Fibroblast of skin of right quadriceps (primary cell): ENCODE measurements at regions not wholly inside any gene's neighbourhood (a gene's known extent, or its start where the extent isn't known, plus 50 kb on each side); places are given as distances from the start of the nearest gene placed in this dataset.
"Not testable (repeated sequence)": the region's sequence is repeated elsewhere in the genome, so short reads cannot be mapped to it uniquely, and the experiment has no call there.

Source experiments
- DNase-seq: peaks from one replicate; pipeline ENCODE4 v3.0.0-alpha.2; 2013

- DNase-seq: not testable (repeated sequence)
Observed at GRCh38 chr9:42437057-42437759, 253.7 kb downstream of the SPATA31A6 start.

- DNase-seq: not testable (repeated sequence)
Observed at GRCh38 chr9:42442680-42443079, 259.2 kb downstream of the SPATA31A6 start.

GRCh38 chr9:42443414-42443813, 260.0 kb downstream of the SPATA31A6 start:
- not testable (repeated sequence) for DNase-seq

- not testable (repeated sequence) for DNase-seq
Observed at GRCh38 chr9:42461436-42461835, 278.0 kb downstream of the SPATA31A6 start.

- DNase-seq: not testable (repeated sequence)
Observed at GRCh38 chr9:42461863-42462262, 278.4 kb downstream of the SPATA31A6 start.

GRCh38 chr9:42463981-42464380, 280.5 kb downstream of the SPATA31A6 start:
- DNase-seq: peak; percentile 14

GRCh38 chr9:42470577-42470976, 287.1 kb downstream of the SPATA31A6 start:
- peak; percentile 2 for DNase-seq

- not testable (repeated sequence) for DNase-seq
Observed at GRCh38 chr9:42490989-42491388, 307.5 kb downstream of the SPATA31A6 start.

- not testable (repeated sequence) for DNase-seq
Observed at GRCh38 chr9:42502620-42503264, 319.3 kb downstream of the SPATA31A6 start.

- not testable (repeated sequence) for DNase-seq
Observed at GRCh38 chr9:42508111-42508510, 324.7 kb downstream of the SPATA31A6 start.

GRCh38 chr9:42513535-42513934, 330.1 kb downstream of the SPATA31A6 start:
- DNase-seq: not testable (repeated sequence)

GRCh38 chr9:42534325-42534983, 351.0 kb downstream of the SPATA31A6 start:
- peak; percentile 4 for DNase-seq

GRCh38 chr9:42534984-42535325, 351.5 kb downstream of the SPATA31A6 start:
- not testable (repeated sequence) for DNase-seq

GRCh38 chr9:42550789-42551357, 367.4 kb downstream of the SPATA31A6 start:
- not testable (repeated sequence) for DNase-seq

- not testable (repeated sequence) for DNase-seq
Observed at GRCh38 chr9:42568530-42568929, 385.1 kb downstream of the SPATA31A6 start.

GRCh38 chr9:42568942-42569556, 385.6 kb downstream of the SPATA31A6 start:
- not testable (repeated sequence) for DNase-seq

GRCh38 chr9:42577851-42578250, 394.4 kb downstream of the SPATA31A6 start:
- not testable (repeated sequence) for DNase-seq
